Esophagus squamous epithelium (tissue), 4 donors: ENCODE measurements at regions not wholly inside any gene's neighbourhood (a gene's known extent, or its start where the extent isn't known, plus 50 kb on each side); places are given as distances from the start of the nearest gene placed in this dataset.

Experiments used
- CTCF ChIP-seq, 6 experiments: fragments of 450-650 bp in 4 of 6; fragments of 200-600 bp in 2 of 6; sonication (generic) in 2 of 6; IDR thresholded peaks; one replicate each; pipeline ENCODE4 v1.5.1; 2016 to 2019; ENCODE audit warnings: antibody characterized with exemption in 6 of 6, mild to moderate bottlenecking in 4 of 6, moderate library complexity in 4 of 6
- POLR2A ChIP-seq, 4 donors: fragments of 450-650 bp; IDR thresholded peaks; one replicate each; pipeline ENCODE4 v1.6.1; 2017; ENCODE audit warnings: antibody characterized with exemption in 4 of 4, mild to moderate bottlenecking in 4 of 4, moderate library complexity in 3 of 4

DNA sequence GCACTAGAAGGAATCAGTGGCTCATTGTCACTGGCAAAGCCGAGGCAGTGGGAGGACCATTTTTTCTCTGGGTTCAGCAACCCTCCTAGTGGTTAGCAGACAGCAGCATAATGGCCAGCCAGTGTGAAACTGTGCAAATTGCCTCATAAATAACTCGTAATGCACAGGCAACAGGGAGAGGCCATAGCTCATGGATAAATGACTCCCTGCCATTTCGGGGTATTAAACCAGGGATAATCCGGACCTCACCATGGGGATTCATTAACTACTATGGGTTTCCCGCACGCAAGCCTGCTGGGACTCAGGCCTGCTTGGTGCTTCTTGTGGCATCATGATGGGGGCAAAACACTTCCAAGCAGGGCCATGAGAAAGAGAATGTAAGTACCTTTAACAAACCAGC, 158.2 kb upstream of the CHD6 start:
- TF ChIP-seq CTCF (IDR thresholded peaks at IDR 0.05) (no peak), POLR2A (IDR thresholded peaks at IDR 0.05) (no peak)
